ENCODE measurements at regions not wholly inside any gene's neighbourhood (a gene's known extent, or its start where the extent isn't known, plus 50 kb on each side); places are given as distances from the start of the nearest gene placed in this dataset.

GRCh38 chr22:47678636-47679287 lies 916.3 kb downstream of the TBC1D22A start:
- DNase-seq (ENCODE audit: low spot score), result no peak
- ATAC-seq (ENCODE audit: insufficient number of reproducible peaks, low FRiP score, low read depth), result no peak
- no peak overlapping the region for H3K4me3 ChIP-seq
- TF ChIP-seq CTCF (IDR thresholded peaks at IDR 0.05), result no peak
- H3K36me3 ChIP-seq, result no peaks in the 10 kb centered on the region
- no peaks in the 10 kb centered on the region for H3K27me3 ChIP-seq (replicated peaks; ENCODE audit: insufficient read depth)
- H3K4me1 ChIP-seq (ENCODE audit: control insufficient read depth in 1 of 2, low read depth in 2 of 2), result no peaks in the 10 kb centered on the region
- H3K9me3 ChIP-seq, result peaks cover under 1% of the 10 kb centered on the region
- no peak overlapping the region for H3K27ac ChIP-seq

- Histone ChIP-seq H3K27ac (no peak overlapping the region), H3K36me3 (no peaks in the 10 kb centered on the region), H3K9me3 (no peaks in the 10 kb centered on the region), H3K27me3 (replicated peaks; ENCODE audit: insufficient read depth) (no peaks in the 10 kb centered on the region), H3K4me3 (no peak overlapping the region), H3K4me1 (ENCODE audit: control insufficient read depth in 1 of 2, low read depth in 2 of 2) (no peaks in the 10 kb centered on the region)
- no peak for DNase-seq (ENCODE audit: low spot score)
- no peak for ATAC-seq (ENCODE audit: insufficient number of reproducible peaks, low FRiP score, low read depth)
- TF ChIP-seq CTCF (IDR thresholded peaks at IDR 0.05), result no peak
Observed at GRCh38 chr22:47678048-47678447, 915.6 kb downstream of the TBC1D22A start.

GRCh38 chr22:47676685-47677084 lies 914.2 kb downstream of the TBC1D22A start:
- no peak overlapping the region for H3K4me3 ChIP-seq

GRCh38 chr22:47674600-47674999 lies 912.1 kb downstream of the TBC1D22A start:
- Histone ChIP-seq H3K4me3 (no peak overlapping the region), H3K4me1 (ENCODE audit: control insufficient read depth in 1 of 2, low read depth in 2 of 2) (no peaks in the 10 kb centered on the region)
- no peak for ATAC-seq (ENCODE audit: insufficient number of reproducible peaks, low FRiP score, low read depth)

More at GRCh38 chr22:47676685-47677084, 914.2 kb downstream of the TBC1D22A start:
- H3K36me3 ChIP-seq, result no peaks in the 10 kb centered on the region
- no peak overlapping the region for H3K27ac ChIP-seq
- DNase-seq (ENCODE audit: low spot score) (no peak), ATAC-seq (ENCODE audit: insufficient number of reproducible peaks, low FRiP score, low read depth) (no peak)
- TF ChIP-seq CTCF (IDR thresholded peaks at IDR 0.05), result no peak
- no peaks in the 10 kb centered on the region for H3K9me3 ChIP-seq
- no peaks in the 10 kb centered on the region for H3K4me1 ChIP-seq (ENCODE audit: control insufficient read depth in 1 of 2, low read depth in 2 of 2)
- no peaks in the 10 kb centered on the region for H3K27me3 ChIP-seq (replicated peaks; ENCODE audit: insufficient read depth)

GRCh38 chr22:47673557-47673956 lies 911.1 kb downstream of the TBC1D22A start:
- ATAC-seq (ENCODE audit: insufficient number of reproducible peaks, low FRiP score, low read depth) (no peak), DNase-seq (ENCODE audit: low spot score) (no peak)
- Histone ChIP-seq H3K27me3 (replicated peaks; ENCODE audit: insufficient read depth) (no peaks in the 10 kb centered on the region), H3K27ac (no peak overlapping the region), H3K36me3 (no peaks in the 10 kb centered on the region), H3K9me3 (no peaks in the 10 kb centered on the region), H3K4me1 (ENCODE audit: control insufficient read depth in 1 of 2, low read depth in 2 of 2) (no peaks in the 10 kb centered on the region), H3K4me3 (no peak overlapping the region)
- TF ChIP-seq CTCF (IDR thresholded peaks at IDR 0.05), result no peak

More at GRCh38 chr22:47674600-47674999, 912.1 kb downstream of the TBC1D22A start:
- DNase-seq (ENCODE audit: low spot score), result no peak
- Histone ChIP-seq H3K27ac (no peak overlapping the region), H3K36me3 (no peaks in the 10 kb centered on the region), H3K27me3 (replicated peaks; ENCODE audit: insufficient read depth) (no peaks in the 10 kb centered on the region), H3K9me3 (no peaks in the 10 kb centered on the region)
- no peak for TF ChIP-seq CTCF (IDR thresholded peaks at IDR 0.05)
